ENCODE measurements at regions not wholly inside any gene's neighbourhood (a gene's known extent, or its start where the extent isn't known, plus 50 kb on each side); places are given as distances from the start of the nearest gene placed in this dataset.

- TF ChIP-seq CTCF (IDR thresholded peaks at IDR 0.05) (no peak), POLR2AphosphoS5 (IDR thresholded peaks at IDR 0.05; ENCODE audit: insufficient read depth in 1 of 2, low read depth in 1 of 2) (no peak)
Measured at GRCh38 chr9:23537192-23538066, 288.6 kb downstream of the ELAVL2 start.

All from vagina (tissue), 2 donors.